ENCODE measurements at regions not wholly inside any gene's neighbourhood (a gene's known extent, or its start where the extent isn't known, plus 50 kb on each side); places are given as distances from the start of the nearest gene placed in this dataset.

DNA sequence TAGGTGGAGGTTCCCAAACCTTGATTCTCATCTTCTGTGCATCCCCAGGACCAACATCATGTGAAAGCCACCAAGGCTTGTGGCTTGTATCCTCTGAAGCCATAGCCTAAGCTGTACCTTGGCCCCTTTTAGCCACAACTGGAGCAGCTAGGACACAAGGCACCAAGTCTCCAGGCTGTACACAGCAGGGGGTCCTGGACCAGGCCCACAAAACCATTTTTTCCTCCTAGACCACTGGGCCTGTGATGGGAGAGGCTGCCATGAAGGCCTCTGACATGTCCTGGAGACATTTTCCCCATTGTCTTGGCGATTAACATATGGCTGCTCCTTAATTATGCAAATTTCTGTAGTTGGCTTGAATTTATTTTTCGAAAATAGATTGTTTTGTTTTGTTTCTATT lies 114.8 kb upstream of the LAMA2 start:
- H3K9me3 Mint-ChIP-seq = peaks cover 8% of the 10 kb centered on the region
- ATAC-seq (no peak), DNase-seq (no peak)
- no peak overlapping the region for H3K27ac Mint-ChIP-seq
- intact Hi-C loops (cut with micrococcal nuclease) = no loop called here
- H3K27me3 Mint-ChIP-seq = peaks cover 2% of the 10 kb centered on the region
- ChIA-PET CTCF (no interaction called here), POLR2A (no interaction called here)
- H3K36me3 Mint-ChIP-seq (ENCODE audit: low read depth) = no peaks in the 10 kb centered on the region
- no peak overlapping the region for H3K4me3 Mint-ChIP-seq
- TF ChIP-seq, protein P1, sequence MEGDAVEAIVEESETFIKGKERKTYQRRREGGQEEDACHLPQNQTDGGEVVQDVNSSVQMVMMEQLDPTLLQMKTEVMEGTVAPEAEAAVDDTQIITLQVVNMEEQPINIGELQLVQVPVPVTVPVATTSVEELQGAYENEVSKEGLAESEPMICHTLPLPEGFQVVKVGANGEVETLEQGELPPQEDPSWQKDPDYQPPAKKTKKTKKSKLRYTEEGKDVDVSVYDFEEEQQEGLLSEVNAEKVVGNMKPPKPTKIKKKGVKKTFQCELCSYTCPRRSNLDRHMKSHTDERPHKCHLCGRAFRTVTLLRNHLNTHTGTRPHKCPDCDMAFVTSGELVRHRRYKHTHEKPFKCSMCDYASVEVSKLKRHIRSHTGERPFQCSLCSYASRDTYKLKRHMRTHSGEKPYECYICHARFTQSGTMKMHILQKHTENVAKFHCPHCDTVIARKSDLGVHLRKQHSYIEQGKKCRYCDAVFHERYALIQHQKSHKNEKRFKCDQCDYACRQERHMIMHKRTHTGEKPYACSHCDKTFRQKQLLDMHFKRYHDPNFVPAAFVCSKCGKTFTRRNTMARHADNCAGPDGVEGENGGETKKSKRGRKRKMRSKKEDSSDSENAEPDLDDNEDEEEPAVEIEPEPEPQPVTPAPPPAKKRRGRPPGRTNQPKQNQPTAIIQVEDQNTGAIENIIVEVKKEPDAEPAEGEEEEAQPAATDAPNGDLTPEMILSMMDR (IDR thresholded peaks at IDR 0.05) = no peak
- H3K4me1 Mint-ChIP-seq (ENCODE audit: low read depth) = peaks cover 3% of the 10 kb centered on the region

DNA sequence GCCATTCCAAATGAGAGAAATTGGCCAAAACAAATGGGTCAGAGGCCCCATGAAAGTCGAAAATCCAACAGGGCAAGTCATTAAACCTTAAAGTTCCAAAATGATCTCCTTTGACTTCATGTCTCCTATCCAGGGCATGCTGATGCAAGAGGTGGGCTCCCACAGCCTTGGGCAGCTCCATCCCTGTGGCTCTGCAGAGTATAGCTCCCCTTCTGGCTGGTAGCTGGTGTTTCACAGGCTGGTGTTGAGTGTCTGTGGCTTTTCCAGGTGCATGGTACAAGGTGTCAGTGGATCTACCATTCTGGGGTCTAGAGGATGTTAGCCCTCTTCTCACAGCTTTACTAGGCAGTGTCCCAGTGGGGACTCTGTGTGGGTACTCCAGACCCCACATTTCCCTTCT lies 115.2 kb upstream of the LAMA2 start:
- ChIA-PET POLR2A (no interaction called here), CTCF (no interaction called here)
- no peak overlapping the region for H3K27ac Mint-ChIP-seq
- intact Hi-C loops (cut with micrococcal nuclease) = no loop called here
- H3K36me3 Mint-ChIP-seq (ENCODE audit: low read depth) = no peaks in the 10 kb centered on the region
- ATAC-seq (no peak), DNase-seq (no peak)
- peaks cover 3% of the 10 kb centered on the region for H3K4me1 Mint-ChIP-seq (ENCODE audit: low read depth)
- H3K27me3 Mint-ChIP-seq = peaks cover 5% of the 10 kb centered on the region
- TF ChIP-seq, protein P1 (IDR thresholded peaks at IDR 0.05) = no peak
- H3K4me3 Mint-ChIP-seq = no peak overlapping the region
- H3K9me3 Mint-ChIP-seq = peaks cover 8% of the 10 kb centered on the region

DNA sequence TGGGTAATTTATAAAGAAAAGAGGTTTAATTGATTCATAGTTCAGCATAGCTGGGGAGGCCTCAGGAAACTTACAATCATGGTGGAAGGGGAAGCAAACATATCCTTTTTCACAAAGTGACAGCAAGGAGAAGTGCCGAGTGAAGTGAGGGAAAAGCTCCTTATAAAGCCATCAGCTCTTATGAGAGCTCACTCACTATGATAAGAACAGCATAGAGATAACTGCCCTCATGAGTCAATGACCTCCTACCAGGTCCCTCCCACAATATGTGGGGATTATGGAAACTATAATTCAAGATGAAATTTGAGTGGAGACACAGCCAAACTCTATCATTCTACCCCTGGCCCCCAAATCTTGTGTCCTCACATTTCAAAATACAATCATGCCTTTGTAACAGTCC lies 115.8 kb upstream of the LAMA2 start:
- Mint-ChIP-seq H3K27ac (no peak overlapping the region), H3K9me3 (peaks cover 8% of the 10 kb centered on the region), H3K36me3 (ENCODE audit: low read depth) (no peaks in the 10 kb centered on the region), H3K4me3 (no peak overlapping the region), H3K4me1 (ENCODE audit: low read depth) (peaks cover 3% of the 10 kb centered on the region), H3K27me3 (peaks cover 5% of the 10 kb centered on the region)
- ATAC-seq (no peak), DNase-seq (no peak)
- TF ChIP-seq, protein P1 (IDR thresholded peaks at IDR 0.05) = no peak
- POLR2A ChIA-PET = no interaction called here
- CTCF ChIA-PET = no interaction called here
- intact Hi-C loops (cut with micrococcal nuclease) = no loop called here

DNA sequence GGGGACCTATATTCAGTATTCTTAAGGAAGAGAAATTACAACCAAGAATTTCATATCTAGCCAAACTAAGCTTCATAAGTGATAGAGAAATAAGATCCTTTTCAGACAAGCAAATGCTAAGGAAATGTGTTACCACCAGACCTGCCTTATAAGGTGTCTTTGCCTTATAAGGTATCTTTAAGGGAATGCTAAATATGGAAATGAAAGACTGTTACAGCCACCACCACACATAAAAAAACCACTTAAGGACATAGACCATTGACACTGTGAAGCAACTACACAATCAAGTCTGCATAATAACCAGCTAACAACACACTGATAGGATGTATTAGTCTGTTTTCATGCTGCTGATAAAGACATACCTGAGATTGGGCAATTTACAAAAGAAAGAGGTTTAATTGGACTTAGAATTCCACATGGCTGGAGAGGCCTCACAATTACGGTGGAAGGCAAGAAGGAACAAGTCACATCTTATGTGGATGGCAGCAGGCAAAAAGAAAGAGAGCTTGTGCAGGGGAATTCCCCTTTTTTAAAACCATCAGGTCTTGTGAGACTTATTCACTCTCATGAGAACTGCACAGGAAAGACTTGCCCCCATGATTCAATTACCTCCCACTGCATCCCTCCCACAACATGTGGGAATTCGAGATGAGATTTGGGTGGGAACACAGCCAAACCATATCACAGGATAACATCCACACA lies 119.2 kb upstream of the LAMA2 start:
- H3K4me3 Mint-ChIP-seq = no peak overlapping the region
- CTCF ChIA-PET = no interaction called here
- intact Hi-C loops (cut with micrococcal nuclease) = no loop called here
- H3K27me3 Mint-ChIP-seq = peaks cover 9% of the 10 kb centered on the region
- no peak for DNase-seq
- no peak overlapping the region for H3K27ac Mint-ChIP-seq
- TF ChIP-seq, protein P1 (IDR thresholded peaks at IDR 0.05) = no peak
- POLR2A ChIA-PET = no interaction called here
- H3K36me3 Mint-ChIP-seq (ENCODE audit: low read depth) = no peaks in the 10 kb centered on the region
- peaks cover 6% of the 10 kb centered on the region for H3K9me3 Mint-ChIP-seq
- no peak for ATAC-seq
- H3K4me1 Mint-ChIP-seq (ENCODE audit: low read depth) = peaks cover 3% of the 10 kb centered on the region

DNA sequence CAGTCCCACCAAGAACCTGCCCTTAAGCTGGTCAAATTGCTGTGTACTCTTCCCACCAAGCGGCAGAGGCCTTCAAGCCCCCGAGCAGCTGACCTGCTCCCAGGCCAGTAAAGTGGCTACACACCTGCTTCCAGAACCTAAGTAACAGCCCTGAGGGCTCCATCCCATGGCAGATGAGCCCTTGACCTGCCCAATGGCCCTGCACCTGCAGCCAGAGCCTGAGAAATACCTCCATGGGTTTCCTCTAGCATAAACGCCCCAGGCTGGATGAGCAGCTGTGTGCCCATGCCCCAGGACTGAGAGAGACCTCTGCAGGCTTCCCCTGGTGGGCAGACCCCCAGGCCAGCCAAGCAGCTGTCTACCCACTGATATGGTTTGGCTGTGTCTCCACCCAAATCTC lies 123.0 kb upstream of the LAMA2 start:
- Mint-ChIP-seq H3K4me1 (ENCODE audit: low read depth) (peaks cover 3% of the 10 kb centered on the region), H3K4me3 (no peak overlapping the region), H3K27ac (no peak overlapping the region), H3K9me3 (no peaks in the 10 kb centered on the region), H3K36me3 (ENCODE audit: low read depth) (no peaks in the 10 kb centered on the region), H3K27me3 (peaks cover 11% of the 10 kb centered on the region)
- ATAC-seq (no peak), DNase-seq (no peak)
- ChIA-PET POLR2A (no interaction called here), CTCF (no interaction called here)
- intact Hi-C loops (cut with micrococcal nuclease) = no loop called here
- TF ChIP-seq, protein P1 (IDR thresholded peaks at IDR 0.05) = no peak

All from activated CD8-positive, alpha-beta T cell treated with anti-CD3 and anti-CD28 coated beads for 36 hours (primary cell).